HG03565 (cell line): ENCODE measurements at regions not wholly inside any gene's neighbourhood (a gene's known extent, or its start where the extent isn't known, plus 50 kb on each side); places are given as distances from the start of the nearest gene placed in this dataset.

Source experiments
- ATAC-seq: cut with Tn5 transposase; IDR thresholded peaks from one replicate; pipeline ENCODE4 v1.9.1; 2021; ENCODE audit warnings: mild to moderate bottlenecking, moderate library complexity; ENCODE audit not compliant: unreplicated experiment

DNA sequence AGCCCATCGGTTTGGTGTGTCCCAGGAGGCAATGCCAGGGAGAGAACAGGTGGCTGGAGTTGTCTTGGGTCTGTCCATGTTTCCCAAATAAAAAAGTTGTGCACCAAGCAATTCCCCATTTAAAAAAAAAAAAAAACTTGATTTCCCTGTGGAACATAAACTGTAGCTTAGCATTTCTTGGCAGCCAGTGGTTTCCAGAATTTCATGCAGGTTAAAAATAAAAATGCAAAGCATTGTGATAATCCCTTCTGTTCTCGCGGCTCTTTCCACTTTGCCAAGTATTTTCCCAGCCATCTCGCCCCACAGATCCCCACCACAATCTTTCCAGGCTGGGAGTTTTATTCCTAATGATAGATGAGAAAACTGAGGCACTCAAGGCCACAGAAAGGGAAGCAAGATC is 51.4 kb upstream of the MSX1 start:
- no peak for ATAC-seq

DNA sequence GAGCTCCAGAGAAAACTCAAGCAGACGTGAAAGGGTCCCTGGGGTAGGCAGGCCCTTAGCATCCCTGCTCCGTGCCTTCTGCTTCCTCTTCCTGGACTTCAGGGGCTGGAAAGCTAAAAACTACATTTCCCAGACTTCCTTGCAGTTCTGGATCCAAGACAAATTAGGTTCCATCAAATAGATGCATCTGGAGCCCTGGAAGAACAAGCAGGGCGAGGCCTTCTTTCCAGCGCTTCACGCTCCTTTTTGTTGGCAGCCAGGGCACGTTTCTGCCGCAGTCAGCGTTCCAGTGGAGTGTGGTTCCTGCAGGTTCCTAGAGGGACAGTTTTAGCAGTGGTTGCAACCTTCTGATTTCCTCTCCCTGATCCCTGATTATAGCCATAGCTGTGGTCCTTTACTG is 53.6 kb upstream of the MSX1 start:
- no peak for ATAC-seq

DNA sequence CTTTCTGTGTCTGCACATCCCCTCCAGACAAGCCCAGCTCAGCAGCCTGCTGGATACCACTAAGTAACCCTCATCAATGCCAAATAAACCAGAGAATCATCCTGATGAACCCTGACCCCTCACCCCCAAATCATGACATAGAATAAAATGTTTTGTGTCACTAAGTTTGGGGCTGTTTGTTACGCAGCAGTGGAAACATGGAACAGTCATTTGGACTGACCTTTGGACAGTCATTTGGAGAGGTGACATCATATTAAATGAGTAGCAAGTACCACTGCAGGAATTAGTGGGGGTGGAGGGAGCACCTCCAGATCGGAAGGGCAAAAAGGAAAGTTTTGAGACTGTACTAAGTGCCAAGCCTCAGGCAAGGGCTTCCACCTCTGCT is 55.6 kb upstream of the MSX1 start:
- no peak for ATAC-seq

DNA sequence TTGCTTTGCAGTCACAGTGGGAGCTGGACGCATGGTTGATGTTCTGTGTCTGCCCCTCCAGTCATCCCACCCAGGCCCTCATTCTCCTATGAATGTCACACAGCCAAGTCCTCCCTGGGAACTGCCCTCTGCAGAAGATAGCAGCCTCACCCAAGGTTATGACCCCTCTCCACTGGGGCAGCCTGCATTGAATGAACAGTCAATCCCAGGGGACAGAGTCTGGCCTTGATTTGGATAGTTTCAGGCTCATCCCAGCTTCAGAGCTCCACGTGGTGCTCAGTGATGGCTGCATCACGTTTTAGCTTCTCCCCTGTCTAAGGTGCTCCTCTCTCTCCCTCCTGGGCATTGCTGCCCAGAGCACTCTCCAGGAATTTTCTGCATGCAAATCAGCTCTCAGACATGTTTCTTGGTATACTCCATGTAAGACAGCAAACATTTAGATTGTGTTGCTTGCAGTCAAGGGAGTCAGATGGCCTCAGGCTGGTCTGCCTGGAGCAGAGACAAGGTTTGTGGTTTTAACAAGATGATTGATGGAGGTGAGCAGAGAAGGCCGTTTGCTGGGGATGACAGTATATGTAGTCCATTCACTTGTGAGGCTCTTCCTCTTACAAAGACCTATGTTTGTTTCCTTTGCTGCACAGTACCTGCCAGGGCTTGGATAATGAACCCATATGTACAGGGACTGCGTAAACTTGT is 56.1 kb upstream of the MSX1 start:
- ATAC-seq = no peak

DNA sequence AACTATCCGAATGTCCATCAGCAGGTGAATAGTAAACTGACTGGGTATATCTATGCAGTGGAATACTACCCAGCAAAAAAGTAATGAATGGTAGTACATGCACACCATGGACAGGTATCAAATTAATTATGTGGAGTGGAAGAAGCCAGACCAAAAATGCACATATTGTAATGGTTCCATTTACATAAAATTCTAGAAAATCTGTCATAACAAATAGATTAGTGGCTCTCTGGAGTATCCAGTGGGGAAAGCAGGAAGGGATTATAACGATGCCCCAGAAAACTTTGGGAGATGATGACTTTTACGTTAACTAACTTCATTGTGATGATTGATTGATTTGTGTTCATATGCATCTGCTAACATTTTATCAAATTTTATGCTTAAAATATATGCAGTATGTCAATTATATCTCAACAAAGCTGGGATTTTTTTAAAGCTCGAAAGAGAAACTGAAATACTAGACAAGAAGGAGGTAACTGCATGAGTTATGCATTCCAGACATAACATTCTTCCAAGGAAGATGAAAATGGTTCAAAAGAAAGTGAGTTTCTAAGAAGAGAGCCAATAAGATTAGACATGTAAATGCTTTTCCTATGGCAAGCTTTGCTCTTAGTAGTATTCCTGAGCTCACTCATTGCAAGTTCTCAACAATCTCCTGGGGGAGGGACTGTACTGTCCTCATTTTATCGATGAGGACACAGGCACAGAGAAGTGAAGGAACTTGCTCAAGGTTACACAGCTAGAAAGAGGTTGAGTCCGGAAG is 58.6 kb upstream of the MSX1 start:
- ATAC-seq = no peak

DNA sequence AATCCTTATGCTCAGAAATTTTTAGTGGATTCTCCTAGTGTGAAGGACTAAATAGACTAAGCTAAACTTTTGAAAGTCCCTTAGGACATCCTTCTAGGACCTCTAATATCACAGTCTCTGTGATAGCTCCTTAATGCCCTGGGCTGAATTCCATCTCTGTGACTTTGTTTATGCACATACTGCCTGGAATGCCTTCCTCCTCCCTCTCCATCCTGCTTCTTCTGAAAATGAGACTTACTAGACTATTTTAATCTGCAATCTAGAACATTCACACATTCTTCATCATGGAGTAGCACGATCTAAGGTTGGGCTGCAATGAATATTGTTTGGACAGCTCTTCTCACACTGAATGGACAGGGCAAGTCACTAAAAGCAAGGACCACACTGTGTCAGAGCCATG is 65.0 kb upstream of the MSX1 start:
- no peak for ATAC-seq

DNA sequence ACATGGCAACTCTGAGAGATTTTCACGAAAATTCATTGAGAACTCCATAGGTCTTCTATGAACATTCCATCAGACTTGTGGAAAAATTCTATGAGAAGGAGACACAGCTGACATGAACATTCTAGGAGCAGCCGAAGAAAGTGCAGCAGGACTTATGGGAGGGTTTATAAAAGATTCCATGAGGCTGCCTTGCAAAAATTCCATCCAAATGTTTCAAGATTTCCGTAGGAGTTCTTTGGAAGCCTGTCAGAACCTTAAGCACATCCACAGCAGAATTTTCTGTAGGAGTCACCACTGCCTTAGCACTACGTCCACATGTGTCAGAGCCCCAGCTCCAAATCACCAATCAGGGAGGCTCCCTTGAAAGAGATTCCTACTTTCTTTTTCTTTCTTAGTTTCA is 67.0 kb upstream of the MSX1 start:
- no peak for ATAC-seq

DNA sequence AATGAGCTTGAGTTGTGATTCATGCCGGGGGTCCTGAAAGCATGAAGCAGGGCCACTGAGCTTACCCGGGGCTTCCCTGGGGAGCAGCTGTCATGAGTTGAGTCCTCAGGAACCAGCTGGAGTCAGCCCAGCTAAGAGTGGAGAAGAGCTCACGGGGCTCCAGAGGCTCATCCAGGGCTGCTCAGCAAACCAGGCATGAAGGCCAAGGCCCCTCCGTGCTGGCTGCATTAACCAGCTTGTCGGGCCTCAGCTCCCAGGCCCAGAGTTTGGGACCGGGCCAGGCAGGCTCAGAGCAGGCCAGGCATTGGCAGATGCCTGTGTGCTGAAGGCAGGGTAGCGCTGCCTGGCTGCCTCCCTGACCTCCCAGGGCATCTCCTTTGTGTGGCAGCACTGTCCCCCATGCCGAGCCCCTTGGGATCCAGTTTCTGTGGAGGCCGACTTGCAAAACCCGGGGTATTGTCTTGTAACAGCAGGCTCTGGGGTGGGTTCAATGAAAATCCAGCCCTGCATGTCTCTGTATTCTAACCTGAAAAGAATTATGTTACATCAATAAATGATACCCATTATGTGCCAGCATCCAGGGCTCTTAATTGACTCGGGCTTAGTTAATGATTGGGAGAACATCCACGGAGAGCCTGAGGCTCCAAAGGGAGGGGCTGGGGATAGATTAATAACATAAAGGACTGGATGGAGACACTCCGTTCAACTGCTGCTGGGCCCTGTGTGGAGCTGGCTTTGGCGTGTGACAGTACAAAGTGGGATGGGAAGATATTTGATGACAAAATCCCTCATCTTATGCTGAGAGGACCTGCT is 68.0 kb upstream of the MSX1 start:
- ATAC-seq = no peak

DNA sequence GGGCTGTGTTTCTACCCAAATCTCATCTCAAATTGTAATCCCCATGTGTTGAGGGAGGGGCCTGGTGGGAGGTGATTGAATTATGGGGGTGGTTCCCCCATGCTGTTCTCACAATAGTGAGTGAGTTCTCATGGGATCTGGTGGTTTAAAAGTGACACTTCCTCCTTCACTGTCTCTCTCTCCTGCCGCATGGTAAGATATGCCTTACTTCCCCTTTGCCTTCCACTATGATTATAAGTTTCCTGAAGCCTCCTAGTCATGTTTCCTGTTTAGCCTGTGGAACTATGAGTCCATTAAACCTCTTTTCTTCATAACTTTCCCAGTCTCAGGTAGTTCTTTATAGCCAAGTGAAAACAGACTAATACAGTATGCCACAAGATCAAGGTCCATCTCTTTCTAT is 70.0 kb upstream of the MSX1 start:
- ATAC-seq = no peak

DNA sequence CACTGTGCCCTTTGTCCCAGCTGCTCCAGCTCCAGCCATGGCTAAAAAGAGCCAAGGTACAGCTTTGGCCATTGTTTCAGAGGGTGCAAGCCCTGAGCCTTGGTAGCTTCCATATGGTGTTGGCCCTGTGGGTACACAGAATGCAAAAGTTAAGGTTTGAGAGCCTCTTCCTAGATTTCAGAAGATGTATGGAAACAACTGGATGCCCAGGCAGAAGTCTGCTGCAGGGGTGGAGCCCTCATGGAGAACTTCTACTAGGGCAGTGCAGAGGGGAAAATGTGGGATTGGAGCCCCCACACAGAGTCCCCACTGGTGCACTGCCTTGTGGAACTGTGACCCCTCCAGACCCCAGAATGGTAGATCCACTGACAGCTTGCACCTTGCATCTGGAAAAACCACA is 70.9 kb upstream of the MSX1 start:
- ATAC-seq = no peak

DNA sequence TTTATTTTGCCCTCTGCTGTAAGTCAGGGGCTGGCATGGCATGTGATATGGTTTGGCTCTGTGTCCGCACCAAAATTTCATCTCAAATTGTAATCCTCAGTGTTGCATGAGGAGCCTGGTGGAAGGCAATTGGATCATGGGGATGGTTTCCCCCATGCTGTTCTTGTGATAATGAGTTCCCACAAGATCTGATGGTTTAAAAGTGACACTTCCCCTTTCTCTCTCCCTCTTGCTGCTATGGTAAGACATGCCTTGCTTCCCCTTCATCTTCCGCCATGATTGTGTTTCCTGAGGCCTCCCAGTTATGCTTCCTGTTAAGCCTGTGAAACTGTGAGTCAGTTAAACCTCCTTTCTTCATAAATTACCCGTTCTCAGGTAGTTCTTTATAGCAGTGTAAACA is 72.0 kb upstream of the MSX1 start:
- ATAC-seq = no peak

DNA sequence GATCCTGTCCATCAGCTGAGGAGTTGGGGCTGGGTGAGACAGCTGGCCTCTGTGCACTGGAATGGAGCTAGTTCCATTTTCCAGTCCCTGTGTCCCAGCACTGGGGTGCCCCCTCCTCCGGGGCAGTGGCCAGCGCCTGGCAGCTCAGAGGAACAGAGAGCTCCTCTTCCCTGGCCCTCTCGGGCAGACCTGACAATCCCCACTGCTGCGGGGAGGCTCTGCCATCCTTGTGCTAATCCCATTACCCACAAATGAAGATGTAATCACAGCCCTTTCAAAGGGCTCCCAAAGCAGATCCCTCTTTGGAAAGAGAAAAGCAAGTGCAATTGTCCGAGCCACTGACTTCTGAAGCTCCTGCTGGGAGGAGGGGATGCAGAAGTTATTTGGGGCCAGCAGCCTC is 75.1 kb upstream of the MSX1 start:
- no peak for ATAC-seq

DNA sequence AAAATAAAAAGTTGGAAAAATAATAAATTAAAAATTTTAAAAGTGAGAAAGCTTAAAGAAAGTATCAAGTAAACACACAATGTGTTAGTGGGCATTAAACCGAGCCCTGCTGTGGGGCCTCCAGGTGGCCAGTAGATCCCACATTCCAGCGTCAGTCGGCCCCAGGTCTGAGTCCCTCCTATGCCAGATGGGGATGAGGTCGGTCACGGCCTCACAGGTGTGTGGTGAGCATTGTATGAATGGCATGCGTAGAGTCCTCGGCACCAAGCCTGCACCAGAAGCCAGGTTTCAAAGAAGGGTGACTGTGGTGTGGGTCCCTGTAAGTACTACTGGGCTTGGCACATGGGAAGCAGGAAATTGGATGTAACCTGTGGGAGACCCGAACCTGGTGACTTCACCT is 75.6 kb upstream of the MSX1 start:
- ATAC-seq = no peak

DNA sequence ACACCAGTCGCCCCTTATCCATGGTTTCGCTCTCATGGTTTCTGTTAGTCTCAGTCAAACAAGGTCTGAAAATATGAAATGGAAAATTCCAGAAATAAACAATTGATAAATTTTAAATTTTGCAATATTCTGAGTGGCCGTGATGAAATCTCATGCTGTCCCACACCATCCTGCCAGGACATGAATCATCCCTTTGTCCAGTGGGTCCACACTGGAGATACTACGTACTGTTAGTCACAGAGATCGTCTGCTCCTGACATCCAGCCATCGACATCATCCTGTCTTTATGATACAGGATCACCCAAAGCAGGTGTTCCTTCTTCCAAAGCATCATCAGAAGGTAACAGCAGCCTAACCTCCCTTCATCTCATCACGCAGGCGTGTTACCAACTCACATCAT is 76.5 kb upstream of the MSX1 start:
- no peak for ATAC-seq

DNA sequence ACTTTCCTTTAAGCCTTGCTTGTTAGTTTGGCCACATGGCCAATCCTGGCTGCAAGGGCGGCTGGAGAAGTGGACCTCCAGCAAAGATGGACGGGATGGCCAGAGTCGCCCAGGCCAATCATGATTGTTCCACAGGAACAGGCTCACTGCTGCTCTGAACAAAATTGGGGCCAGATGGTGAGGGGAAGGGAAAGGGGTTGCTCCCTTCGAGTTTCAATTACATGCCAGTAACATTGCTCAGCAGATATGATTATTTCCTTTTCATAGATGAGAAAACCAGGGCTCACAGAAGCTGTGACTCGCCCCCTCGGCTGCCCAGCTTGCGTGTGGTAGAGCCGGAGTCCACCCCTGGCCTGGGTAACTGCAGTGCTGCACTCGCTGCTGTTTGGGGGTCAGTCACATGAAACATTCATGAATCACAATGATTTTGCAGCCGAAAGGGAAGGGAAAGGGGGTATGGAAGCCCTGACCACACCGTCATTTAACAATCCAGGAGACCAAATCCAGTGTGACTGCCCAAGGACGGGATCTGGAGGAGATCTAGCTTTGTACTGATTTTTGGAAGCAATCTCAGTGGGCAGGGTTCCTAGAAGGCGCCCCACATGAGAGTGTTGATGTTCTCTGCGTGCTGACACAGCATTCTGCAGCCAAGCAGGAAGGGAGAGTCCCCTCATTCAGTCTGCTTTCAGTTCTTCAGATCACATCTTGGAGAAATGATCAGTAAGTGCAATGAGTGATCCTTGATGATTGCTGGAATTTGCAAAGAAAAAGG is 77.3 kb upstream of the MSX1 start:
- no peak for ATAC-seq

DNA sequence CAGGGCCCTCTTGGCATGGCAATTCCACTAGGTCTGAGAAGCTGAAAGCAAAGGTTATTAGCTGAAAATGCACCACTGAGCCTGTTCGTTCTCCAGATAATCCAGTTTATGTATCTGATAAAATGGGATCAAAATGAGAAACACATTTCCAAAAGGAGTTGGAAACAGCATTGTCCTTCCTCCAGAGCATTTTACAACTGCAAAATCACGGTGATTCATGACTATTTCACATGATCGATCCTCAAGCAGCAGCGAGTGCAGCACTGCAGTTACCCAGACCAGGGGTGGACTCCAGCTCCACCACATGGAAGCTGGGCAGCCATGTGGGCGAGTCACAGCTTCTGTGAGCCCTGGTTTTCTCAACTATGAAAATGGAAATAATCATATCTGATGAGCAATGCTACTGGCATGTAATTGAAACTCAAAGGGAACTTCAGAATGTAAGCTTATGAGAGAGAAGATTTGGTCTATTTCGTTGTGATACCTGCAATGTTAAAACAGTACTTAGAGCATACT is 78.7 kb upstream of the MSX1 start:
- ATAC-seq = no peak

DNA sequence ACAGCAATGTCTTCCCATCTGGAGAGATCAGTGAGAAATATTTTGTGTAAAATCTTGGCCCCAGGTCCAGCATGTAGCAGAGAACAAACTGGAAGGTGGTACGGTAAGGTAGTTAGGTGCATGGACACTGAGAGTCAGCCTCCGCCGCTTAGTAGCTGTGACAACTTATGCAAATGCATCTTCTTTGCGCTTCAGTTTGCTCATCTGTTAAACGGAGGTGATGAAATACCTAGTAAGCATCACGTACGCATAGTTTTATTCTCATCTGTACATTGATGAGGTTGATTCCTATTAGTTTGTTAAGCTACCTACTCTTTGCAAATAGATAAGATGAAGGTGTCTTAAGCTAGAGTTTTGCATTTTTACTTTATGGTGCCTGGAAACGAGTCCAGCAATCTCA is 80.0 kb upstream of the MSX1 start:
- no peak for ATAC-seq

DNA sequence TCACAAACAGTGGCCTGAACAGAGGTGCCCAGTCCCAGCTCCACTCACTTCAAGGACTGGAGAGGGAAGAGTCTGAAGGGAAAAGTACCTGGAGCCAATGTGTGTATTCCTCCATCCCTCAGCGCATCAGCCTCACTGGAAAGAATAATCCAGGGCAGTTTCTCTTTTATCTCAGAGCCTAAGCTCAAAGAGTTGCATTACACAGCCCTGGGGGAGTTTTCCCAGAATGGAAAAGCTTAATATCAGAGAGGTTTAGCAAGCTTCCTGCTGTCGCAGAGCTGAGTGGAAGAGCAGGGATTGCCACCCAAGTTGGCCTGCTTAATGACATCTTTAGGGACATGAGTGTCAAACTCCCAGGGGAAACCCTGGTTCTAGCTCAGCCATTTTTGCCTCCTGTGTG is 80.4 kb upstream of the MSX1 start:
- ATAC-seq = no peak

DNA sequence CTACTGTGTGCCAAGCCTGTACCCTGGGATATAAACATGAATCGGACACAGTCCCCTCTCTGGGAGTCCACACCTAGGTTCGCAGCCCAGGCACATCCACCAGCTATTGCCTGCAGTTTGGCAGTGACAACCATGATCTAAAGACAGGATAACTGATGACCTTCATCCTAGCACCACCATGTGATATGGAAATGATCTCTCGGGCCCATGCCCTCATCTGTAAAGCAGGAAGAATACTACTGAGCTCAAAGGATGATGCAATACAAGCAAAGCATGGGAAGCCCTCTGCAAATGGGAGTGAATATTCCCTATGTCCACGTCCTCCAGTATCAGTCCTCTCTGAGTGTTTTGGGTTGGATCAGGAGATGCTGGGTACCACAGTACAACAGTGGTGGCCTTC is 80.9 kb upstream of the MSX1 start:
- no peak for ATAC-seq

DNA sequence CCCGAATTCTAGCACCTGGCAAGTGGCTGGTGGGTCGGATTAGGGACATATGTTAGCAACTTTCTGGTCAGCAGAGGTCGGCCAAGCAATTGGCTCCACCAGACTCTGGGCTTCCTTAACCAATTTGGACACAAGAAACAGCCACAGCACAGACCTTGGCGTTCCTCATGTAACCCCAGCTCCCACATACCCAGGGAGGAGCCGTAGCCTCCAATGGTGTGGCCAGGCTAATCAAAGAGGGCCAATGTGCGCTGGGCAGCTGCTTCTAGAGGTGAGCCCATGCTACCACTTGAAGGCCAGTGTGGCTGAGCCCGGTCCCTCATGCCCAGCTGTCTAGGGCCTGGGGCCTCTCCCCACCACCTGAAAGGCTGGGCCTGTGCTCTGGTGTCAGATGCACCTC is 82.5 kb upstream of the MSX1 start:
- no peak for ATAC-seq

DNA sequence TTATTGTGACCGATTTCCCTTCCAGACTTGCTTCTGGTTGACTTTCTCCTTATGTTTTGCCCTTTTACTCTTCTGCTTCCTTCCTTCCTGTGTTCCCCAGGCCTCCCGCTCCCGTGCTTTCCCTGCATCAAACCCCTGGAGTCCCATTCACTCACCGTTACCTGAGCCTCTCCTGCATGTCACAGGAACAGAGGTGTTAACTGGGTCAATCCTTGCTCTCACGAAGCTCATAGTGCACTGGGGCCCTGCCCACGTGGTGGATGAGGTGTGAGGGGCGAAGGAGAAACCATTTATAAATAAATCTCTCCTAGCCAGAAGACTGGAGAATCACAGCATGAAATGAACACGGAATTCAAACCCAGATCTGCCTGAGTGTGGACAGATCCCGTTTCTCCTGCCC is 83.1 kb upstream of the MSX1 start:
- no peak for ATAC-seq
